Activated CD4-positive, alpha-beta T cell treated with anti-CD3 and anti-CD28 coated beads, Interleukin-2, Interleukin-4, amounts not matched to agents 100 ng/mL and 50 ng/mL, durations not matched to agents 16 hours and 8 hours (primary cell): ENCODE measurements at regions not wholly inside any gene's neighbourhood (a gene's known extent, or its start where the extent isn't known, plus 50 kb on each side); places are given as distances from the start of the nearest gene placed in this dataset.
"Not testable (repeated sequence)": the region's sequence is repeated elsewhere in the genome, so short reads cannot be mapped to it uniquely, and the experiment has no call there.

Source experiments
- DNase-seq: peaks from one replicate; pipeline ENCODE4 v3.0.0-alpha.2; 2020; ENCODE audit warnings: low spot score

DNA sequence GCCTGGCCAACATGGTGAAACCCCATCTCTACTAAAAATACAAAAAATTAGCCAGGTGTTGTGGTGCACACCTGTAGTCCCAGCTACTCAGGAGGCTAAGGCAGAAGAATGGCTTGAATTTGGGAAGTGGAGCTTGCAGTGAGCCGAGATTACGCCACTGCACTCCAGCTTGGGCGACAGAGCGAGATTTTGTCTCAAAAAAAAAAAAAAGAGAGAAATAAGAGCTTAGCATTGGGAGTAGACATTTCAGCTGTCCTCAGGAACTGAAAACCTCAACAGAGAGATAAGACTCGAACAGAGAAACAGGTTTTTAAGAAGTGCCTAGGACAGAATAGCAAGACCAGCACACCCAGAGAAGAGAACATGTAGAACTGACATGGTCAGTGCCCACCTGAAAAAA lies 262.6 kb upstream of the RAB4A start:
- DNase-seq: not testable (repeated sequence)

DNA sequence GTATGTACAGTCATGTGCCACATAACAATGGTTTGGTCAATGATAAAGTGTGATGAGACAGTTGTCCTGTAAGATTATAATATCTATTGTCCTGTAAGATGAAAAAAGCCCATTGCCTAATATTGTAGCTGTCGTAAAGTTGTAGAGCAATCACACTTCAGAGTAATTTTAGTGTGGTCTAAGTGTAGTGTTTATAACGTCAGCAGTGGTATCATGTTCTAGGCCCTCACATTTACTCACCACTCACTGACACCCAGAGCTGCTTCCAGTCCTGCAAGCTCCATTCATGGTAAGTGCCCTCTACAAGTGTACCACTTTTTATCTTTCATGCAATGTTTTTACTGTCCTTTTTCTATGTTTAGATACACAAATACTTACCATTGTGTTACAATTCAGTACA lies 259.9 kb upstream of the RAB4A start:
- no peak for DNase-seq

DNA sequence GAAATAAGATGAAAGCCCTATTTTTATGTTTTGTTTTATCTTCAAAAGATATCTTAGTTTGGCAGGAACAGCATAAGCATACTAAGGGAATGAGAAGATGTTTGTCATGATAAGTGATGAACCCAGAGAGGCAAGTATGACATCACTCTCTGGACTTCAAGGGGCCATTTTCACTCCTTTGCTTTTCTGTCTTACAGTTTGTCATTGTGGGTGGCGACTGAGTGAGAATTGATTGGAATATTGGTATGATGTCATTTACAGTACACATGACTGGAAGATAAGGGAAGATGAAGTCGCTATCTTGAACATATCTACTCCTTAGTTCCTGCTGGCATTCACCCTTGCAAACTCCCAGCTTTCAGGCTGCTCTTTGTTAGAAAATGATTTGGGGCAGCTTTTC lies 258.1 kb upstream of the RAB4A start:
- no peak for DNase-seq

DNA sequence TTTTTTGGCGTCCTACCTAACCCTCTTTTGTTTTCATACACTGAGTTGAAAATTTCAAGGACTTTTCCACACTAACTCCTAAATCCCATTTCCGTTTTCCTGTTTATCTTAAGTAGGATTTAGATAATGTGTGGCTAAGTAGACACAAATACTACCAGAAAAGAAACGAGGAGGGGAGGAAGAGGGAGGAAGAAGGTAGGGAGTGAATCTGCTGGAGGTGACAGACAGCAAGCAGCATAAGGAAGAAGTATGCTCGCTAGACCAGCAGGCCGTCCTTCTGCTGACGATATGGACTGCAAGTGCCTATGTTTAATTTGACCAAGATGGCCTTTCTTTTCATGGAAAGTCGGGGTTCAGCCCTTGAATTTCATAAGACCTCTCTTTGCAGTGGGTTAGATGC lies 256.9 kb upstream of the RAB4A start:
- no peak for DNase-seq

DNA sequence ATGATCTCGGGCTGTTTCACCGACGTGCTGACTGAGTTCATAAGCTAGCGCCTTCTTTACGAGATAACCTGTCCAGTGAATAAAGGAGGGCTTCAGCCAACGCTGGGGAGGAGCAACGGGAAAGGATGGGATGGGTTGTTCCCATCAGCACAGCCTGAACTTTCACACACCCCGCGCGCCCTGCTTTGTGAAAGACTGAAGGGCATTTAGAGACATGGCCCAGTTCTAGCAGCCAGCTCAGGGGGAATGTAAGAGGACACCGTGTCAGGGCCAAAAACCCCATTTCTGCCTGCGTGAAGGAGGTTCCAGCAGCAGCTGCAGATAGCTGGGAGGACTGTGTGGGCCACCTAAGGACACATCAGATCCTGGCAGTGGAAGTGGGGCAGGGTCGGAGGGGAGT lies 255.1 kb upstream of the RAB4A start:
- DNase-seq: no peak

DNA sequence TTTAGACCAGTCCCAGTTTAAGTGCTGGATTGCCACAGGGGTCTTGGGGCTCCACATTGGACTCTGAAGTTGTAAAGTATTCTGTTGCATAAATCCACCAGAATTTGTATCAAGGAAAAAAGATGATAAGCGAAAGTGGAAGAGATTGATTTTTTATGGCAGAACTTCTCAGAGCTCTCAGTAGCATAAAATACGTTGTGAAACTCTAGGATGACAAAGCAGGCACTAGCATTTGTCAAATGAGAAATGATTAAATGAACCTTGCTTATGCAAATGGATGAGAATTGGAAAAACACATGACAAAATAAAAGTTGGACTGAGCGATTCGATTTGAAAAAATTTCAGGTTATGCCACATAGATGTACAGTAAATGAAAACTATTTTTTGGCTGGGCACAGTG lies 253.8 kb upstream of the RAB4A start:
- DNase-seq: no peak

DNA sequence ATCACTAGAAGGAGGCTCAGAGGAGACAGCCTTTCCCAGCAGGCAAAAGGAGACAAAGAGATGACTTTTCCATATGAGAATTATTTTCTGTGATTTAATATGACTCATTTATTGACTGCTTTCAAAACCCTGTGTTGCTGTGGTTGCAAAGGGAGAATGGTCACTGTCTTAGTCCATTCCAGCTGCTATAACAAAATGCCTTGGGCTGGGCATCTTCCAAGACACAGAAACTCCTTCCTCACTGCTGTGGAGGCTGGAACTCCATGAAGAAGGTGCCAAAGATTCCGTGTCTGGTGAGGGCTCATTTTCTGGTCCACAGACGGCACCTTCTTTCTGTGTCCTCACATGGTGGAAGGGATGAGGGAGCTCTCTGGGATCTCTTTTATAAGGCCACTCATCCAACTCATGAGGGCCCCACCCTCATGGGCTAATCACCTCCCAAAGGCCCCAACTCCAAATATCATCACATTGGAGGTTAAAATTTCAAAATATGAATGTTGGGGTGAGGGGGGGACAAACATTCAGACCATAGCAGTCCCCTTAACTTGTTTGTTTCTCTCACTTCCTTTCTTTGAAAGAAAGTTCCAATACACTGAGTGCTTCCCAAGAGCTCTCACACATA lies 252.1 kb upstream of the RAB4A start:
- no peak for DNase-seq

DNA sequence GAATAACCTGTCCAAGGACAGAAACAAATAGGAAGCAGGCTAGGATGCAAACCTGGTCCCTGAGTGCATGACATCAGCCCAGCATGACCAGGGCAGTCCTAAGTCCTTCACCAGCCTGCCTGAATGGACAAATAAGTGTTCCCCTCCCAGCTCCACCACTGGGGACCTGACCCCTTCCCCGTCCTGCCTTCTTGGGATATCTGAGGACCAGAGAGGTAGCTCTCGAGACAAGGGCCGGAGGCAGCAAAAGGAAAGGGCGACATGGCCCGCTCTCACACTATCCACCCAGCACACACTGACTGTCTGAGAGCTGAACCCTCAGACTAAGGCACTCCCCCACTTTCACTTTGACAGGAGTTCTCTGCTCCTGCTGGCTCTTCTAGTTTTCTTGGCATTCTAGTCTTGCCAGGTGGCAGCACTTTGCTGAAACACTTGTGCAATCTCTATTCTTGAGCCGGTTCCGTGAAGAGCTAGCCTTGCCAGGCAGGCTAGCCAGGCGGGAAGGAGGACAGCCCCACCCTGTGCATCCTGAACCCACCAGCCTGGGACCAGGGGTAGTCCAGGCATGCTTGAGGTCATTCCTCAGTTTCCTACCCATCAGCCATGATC lies 251.1 kb upstream of the RAB4A start:
- no peak for DNase-seq

DNA sequence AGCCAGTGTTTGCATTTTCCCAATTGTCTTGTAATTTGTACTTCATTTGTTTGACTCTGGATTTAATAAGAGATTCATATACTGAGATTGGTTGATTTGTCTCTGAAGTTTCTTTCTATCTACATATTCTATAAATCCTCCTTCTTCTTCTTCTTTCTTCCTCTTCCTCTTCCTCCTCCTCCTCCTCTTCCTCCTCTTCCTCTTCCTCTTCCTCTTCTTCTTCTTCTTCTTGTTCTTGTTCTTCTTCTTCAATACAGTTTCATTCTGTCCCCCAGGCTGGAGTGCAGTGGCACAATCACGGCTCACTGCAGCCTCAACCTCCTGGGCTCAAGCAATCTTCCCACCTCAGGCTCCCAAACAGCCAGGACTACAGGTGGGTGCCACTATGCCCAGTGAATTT lies 249.9 kb upstream of the RAB4A start:
- not testable (repeated sequence) for DNase-seq

DNA sequence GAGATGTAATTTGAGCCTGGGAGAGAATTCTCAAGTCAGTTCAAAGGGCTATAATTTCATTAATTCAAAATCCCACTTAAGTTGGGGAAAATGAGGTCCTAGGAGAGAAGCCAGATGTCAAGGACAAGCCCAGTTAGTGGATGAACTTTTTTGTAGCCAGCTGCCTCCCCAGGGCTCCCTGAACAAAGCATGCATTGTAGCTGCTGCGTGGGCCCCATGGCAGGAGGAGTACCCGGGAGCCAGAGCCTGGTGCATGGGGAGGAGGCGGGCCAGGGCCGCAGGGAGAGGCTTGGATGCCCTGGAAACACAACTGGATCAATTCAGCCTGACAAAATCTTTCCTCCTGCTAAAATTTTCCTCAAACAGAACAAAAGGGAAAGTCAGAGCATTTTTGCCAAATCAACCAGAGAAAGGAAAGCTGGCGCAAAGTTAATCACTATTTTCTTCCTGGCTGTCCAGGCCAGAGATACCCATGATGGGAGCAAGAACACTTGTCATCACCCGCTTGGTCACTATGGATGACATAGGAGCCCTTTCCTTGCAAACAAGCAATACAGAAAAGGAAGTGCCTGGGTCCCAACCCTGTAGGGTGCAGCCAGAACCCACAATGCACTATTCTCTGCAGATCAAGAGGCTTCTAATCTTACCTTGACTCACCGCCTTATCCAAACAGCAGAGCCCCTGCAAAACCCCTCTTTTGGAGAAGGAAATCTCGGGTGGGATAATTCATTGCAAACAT lies 248.1 kb upstream of the RAB4A start:
- no peak for DNase-seq

DNA sequence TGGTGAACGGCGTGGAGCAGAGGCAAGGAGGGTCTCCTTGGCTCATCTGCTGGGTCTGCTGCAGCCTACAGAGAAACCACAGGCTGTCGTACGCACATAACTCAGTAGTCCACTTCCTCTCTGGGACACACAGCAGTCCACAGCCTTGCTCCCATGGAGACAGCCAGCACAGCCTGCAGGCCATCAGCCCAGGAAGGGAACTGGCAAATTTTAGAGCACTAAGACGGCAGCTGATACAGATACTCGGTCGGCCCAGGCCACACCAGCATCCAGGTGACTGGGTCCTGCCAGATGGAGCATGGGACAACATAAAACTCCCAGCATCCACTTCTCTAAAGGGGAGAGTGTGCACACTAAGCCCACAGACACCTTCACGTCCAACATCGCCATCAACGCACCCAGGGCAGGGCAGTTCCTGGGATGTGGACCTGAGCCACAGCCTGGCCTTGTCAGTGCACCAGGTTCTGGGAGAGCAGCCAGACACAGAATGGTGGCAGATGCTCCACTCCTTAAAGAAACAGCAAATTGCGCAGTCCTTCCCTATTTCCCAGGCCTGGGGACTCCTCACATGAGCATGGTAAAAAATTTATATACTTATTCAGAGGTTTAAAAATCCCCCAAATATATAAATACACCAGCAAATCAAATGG lies 247.1 kb upstream of the RAB4A start:
- DNase-seq: no peak

DNA sequence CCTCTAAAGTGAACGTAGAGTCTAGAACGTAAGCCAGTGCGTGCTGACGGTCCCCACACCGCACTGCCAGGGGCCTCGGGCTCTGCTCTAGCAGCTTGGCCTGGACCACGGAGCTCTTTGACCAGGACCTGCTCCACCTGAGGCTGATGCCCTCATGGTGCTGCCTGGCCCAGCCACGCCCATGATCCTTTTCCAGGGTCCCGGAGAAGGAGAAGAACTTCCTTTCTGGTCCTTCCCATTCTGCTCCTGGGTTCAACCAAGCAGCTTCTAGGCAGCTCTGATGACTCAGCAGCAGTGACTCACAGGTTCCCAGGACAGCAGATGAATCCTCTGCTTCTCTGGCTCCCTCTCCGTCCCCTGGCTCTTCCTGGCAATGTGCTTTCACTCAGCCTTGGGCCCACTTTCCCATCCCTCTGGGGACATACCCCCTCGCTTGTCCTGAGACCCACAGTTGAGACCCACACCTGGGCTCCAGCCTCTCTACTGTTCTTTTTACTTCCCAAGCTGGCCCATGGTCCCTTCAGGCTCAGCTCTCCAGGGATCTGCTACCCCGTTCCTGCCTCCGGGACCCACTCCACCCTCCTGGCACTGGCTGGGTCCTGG lies 246.3 kb upstream of the RAB4A start:
- no peak for DNase-seq

DNA sequence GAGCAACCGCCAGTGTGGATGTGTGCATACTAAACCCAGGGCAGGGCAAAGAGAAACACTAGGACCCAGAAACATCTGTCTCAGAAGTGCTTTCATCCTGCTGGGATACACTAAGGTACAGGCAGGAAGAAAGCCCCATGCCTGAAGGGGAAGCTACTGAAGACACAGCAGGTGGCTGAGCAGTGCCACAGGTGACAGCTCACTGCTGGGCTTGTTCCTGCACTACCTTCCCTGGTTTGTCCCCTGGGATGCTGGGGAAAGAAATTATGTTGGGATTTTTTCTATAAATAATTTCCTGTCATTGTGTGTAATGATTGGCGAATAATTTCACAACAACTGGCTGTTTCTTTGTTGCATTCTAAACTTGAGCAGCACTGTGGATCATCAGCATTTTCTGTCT lies 245.3 kb upstream of the RAB4A start:
- DNase-seq: no peak

DNA sequence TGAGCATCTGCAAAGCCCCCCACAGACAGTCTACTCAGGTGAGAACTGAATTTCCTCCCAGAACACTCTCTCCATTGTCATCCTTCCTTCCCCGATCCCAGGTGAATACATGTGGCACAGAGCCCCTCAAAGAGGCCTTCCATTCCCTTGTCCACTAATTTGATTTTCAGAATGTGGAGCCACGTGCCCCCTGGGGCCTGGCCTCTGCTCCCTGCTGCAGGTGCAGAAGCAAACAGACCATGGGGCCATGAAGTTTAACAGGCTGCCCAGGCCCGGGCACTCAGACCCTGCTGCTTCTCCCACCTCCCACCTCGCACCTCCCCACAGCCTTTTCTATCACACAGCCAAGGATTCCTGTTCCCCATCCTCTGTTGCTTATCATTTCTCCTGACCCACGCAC lies 243.8 kb upstream of the RAB4A start:
- DNase-seq: no peak

DNA sequence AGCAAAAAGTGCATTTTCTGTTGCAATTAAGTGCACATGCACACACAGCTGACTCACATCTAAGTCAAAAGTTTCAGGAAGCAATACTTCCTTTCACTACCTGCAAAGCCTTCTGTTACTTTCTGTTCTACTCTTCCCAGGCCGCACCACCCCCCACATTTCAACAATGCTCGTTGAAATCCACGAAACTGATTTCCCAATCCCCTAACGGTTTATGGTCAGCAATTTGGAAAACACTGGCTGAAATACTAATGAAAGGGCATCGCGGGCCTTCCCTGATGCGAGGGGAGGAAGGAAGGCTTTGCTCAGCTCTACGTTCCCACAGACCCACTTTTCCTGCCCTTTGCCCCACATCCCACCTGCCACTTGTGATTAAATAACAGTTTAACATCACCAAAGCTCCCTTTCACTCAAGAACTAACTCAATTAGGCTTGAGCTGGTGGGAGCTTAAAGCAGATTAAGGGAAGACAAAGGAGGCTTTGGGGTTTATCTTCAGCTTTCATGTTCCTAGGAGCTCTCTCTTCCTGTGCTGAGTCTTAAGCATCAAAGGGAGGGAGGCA lies 243.2 kb upstream of the RAB4A start:
- DNase-seq: peak; percentile 67

DNA sequence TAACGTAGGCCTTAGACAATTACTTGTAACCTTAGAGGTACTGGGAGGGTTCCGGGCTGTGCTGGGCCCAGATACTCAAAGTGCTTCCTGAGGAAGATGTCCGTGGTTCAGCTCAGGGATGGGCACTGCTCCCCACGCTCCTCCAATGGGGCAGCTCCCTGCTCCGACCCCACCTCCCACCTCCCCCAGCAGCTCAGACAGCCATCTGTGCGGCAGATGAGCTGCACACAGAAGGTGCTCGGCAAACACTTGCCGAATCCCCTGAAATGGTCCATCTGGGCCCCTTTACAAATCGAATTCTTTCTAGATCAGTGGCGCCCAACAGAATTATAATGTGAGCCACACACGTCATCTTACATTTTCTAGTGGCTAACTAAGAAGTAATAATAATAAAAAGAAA lies 242.4 kb upstream of the RAB4A start:
- DNase-seq: no peak

DNA sequence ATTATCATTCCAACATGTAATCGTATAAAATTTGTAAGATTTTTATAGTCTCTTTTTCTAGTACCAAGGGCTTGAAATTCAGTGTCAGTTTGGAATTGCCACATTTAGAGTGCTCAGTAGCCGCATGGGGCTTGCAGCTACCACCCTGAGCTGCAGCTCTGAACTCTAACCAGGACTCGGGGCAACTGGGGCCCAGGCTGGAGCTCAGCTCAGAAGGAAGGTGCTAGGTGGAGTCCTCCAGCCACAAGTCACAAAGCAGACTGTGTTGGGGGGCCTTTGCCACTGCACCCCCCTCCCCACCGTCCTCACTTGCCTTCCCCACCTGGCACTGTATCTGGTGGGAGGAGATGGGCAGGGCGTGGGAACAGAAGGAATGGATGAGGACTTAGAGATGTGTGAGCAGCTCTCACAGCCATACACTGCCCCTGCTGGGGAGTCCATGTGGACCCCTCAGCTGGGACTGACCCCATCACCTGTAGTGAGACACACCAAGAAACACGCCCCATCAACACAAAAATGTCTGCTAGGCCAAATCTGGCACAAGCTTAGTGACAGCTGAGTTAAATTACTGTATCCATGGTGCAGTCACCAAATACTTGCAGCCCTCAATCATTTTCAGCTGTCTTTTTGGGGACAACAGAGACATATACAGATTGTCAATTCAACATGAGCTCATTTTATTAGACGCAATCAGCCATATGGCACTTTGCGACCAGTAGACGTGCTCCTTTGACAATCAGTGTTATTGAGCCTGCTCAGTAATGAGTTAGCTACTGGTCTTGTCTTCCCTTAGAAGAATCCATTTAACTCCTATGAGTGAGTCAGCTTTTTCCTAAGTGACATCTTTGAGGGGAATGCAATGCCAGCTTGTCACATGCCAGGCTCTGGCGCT lies 241.7 kb upstream of the RAB4A start:
- no peak for DNase-seq

DNA sequence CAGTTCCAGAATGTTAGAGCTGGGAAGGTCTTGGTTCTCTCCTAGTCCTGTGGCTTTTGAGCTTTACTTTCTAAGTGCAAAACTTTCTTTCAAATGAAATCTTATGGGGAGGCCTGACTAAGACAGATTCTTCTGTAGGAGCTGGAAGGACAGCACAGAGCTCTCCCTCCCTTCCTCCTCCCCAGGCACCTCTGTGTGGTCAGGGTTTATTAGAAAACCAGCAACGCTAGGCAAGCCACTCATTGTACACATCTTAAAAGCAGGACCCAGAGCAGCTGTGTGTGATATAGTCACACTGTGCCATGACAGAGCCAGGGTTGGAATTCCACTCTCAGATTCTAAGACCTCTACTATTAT lies 241.1 kb upstream of the RAB4A start:
- DNase-seq: no peak

DNA sequence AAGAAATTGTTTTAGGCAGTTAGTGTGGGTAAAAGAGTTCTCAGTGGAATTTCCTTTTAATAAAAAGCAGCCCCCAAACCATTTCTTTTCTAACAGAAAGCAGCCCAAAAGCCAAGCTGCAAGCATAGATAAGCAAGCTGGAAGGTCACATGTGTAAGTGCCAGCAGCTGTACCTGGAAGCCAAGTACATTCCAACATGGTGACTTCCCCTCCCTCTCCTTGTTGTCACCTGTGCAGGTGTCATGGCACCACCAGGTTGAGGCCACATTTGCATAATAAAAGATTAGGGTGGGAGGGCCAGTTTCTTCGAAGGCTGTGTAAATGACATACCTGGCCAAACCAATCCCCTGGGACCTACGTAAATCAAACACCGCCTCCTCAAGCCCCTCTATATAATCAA lies 240.3 kb upstream of the RAB4A start:
- no peak for DNase-seq

DNA sequence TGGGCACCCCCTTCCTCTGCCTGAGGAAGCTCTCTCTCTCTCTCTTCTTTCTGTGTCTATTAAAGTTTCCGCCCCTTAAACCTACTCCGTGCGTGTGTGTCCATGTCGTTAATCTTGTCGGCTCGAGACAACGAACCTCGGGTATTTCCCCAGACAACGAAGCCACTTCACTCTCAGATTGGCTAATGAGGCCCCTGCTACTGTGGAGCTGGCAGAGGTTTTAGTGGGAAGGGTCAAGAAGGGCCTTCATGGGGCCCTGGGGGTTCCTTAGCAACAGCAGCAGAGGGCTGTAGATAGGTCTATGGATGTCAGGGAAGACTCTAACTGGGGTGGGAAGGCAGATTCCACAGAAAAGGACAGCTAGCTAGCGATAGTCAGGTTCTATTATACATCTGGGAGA lies 239.8 kb upstream of the RAB4A start:
- DNase-seq: no peak
